Endothelial cell of umbilical vein (primary cell): ENCODE measurements at regions not wholly inside any gene's neighbourhood (a gene's known extent, or its start where the extent isn't known, plus 50 kb on each side); places are given as distances from the start of the nearest gene placed in this dataset.
"Not testable (repeated sequence)": the region's sequence is repeated elsewhere in the genome, so short reads cannot be mapped to it uniquely, and the experiment has no call there.

Experiments
- BruUV-seq: library from RNA; stranded (reverse); fragments of 400-500 nt; replicated peaks from 2 replicates; lab custom pipeline; 2021; lab: Mats Ljungman, UMichigan
- CTCF ChIA-PET: fragments of 300-600, 350-600 bp; sonication (Branson Sonifier 250); formaldehyde crosslinking; loops from one replicate; lab custom pipeline; 2021; ENCODE audit warnings: antibody characterized with exemption, inconsistent platforms; lab: Charles Lee
- POLR2A ChIA-PET: fragments of 300-600, 350-600 bp; sonication (Branson Sonifier 250); formaldehyde crosslinking; loops from one replicate; lab custom pipeline; 2021; ENCODE audit warnings: antibody characterized with exemption, inconsistent platforms; lab: Charles Lee
- DNase-seq: peaks from one replicate; pipeline ENCODE4 v3.0.0-alpha.2; 2011; ENCODE audit warnings: low read depth, low spot score
- FAIRE-seq: peaks from 2 replicates; lab custom pipeline; 2011; peaks lifted over from hg19 to GRCh38; lab: Jason Lieb, UNC
- H2AFZ ChIP-seq: 2 replicates; pipeline ENCODE4 v1.6.0; 2012; ENCODE audit warnings: low read depth, low read length, control low read depth, inconsistent platforms
- H3K27ac ChIP-seq: 2 replicates; pipeline ENCODE4 v1.5.1; 2011; ENCODE audit warnings: low read depth, mild to moderate bottlenecking, control low read depth, low read length, moderate library complexity; ENCODE audit not compliant: insufficient read depth
- H3K27me3 ChIP-seq, 2 experiments: 2 replicates each; pipeline versions ENCODE4 v1.6.0 to v1.6.1; 2011; ENCODE audit warnings: low read length in 2 of 2, mixed read lengths in 1 of 2; ENCODE audit not compliant: control insufficient read depth in 2 of 2, insufficient read depth in 2 of 2
- H3K36me3 ChIP-seq, 2 experiments: 2 replicates in 1 of 2; 3 replicates in 1 of 2; pipeline ENCODE4 v1.5.1; 2011; ENCODE audit warnings: low read length in 2 of 2, mild to moderate bottlenecking in 1 of 2, moderate library complexity in 1 of 2; ENCODE audit not compliant: control insufficient read depth in 2 of 2, insufficient read depth in 2 of 2; ENCODE audit errors: extremely low read depth in 1 of 2
- H3K4me1 ChIP-seq: 3 replicates; pipeline ENCODE4 v1.5.1; 2011; ENCODE audit warnings: mild to moderate bottlenecking, low read length; ENCODE audit not compliant: control insufficient read depth, insufficient read depth; ENCODE audit errors: extremely low read depth
- H3K4me2 ChIP-seq: 2 replicates; pipeline ENCODE4 v1.6.1; 2011; ENCODE audit warnings: low read length, control low read depth, mixed read lengths; ENCODE audit not compliant: insufficient read depth
- H3K4me3 ChIP-seq, 3 experiments: fragments of 200-600 bp in 1 of 3; sonication (generic), shearing (Covaris generic) in 1 of 3; replicated peaks in 1 of 3; 2 replicates each; pipeline ENCODE4 v1.5.1; 2011 to 2016; ENCODE audit warnings: control low read depth in 3 of 3, low read length in 3 of 3, mild to moderate bottlenecking in 2 of 3, inconsistent platforms in 1 of 3, low read depth in 1 of 3, moderate library complexity in 1 of 3; ENCODE audit not compliant: insufficient read depth in 1 of 3
- H3K79me2 ChIP-seq: 2 replicates; pipeline ENCODE4 v1.6.0; 2012; ENCODE audit warnings: low read length, inconsistent platforms; ENCODE audit not compliant: control insufficient read depth, insufficient read depth
- H3K9ac ChIP-seq: replicated peaks from 2 replicates; pipeline ENCODE3; 2011; ENCODE audit warnings: low read length, control low read depth; ENCODE audit not compliant: insufficient read depth; ENCODE audit errors: extremely low read depth
- H3K9me1 ChIP-seq: replicated peaks from 3 replicates; pipeline ENCODE4 v1.6.0; 2011; ENCODE audit warnings: mild to moderate bottlenecking, low read length; ENCODE audit not compliant: control insufficient read depth, insufficient read depth; ENCODE audit errors: extremely low read depth
- H3K9me3 ChIP-seq: replicated peaks from 2 replicates; pipeline ENCODE4 v1.5.1; 2012; ENCODE audit warnings: low read length, inconsistent platforms; ENCODE audit not compliant: control insufficient read depth, insufficient read depth
- H4K20me1 ChIP-seq: replicated peaks from 2 replicates; pipeline ENCODE3; 2011; ENCODE audit warnings: mild to moderate bottlenecking, low read length; ENCODE audit not compliant: control insufficient read depth, insufficient read depth; ENCODE audit errors: extremely low read depth
- CTCF ChIP-seq, 2 donors: IDR thresholded peaks; 1 replicate in 1 of 2; 2 replicates in 1 of 2; pipeline ENCODE4 v1.5.1; 2011; ENCODE audit warnings: low read length in 2 of 2, mild to moderate bottlenecking in 2 of 2, moderate library complexity in 2 of 2, control low read depth in 1 of 2, inconsistent platforms in 1 of 2, low read depth in 1 of 2; ENCODE audit not compliant: insufficient read depth in 1 of 2; ENCODE audit errors: extremely low read depth in 1 of 2
- EZH2 ChIP-seq: IDR thresholded peaks from 2 replicates; pipeline ENCODE4 v1.6.1; 2012; ENCODE audit warnings: borderline replicate concordance, low read depth, mild to moderate bottlenecking, moderate library complexity, low read length, inconsistent platforms; ENCODE audit not compliant: severe bottlenecking
- FOS ChIP-seq: IDR thresholded peaks from 2 replicates; pipeline ENCODE4 v1.6.1; 2011; ENCODE audit warnings: mild to moderate bottlenecking, low read length, moderate library complexity, borderline replicate concordance; ENCODE audit not compliant: insufficient read depth
- GATA2 ChIP-seq: IDR thresholded peaks from 2 replicates; pipeline ENCODE4 v1.7.0; 2011; ENCODE audit warnings: low read depth, mild to moderate bottlenecking, moderate library complexity, mixed read lengths, low read length; ENCODE audit not compliant: insufficient read length, insufficient read depth
- JUN ChIP-seq: IDR thresholded peaks from 2 replicates; pipeline ENCODE4 v1.6.1; 2011; ENCODE audit warnings: borderline replicate concordance, low read depth; ENCODE audit not compliant: insufficient read length, insufficient read depth
- MAX ChIP-seq: IDR thresholded peaks from 2 replicates; pipeline ENCODE4 v1.6.1; 2011; ENCODE audit not compliant: insufficient read depth, insufficient read length
- MYC ChIP-seq: IDR thresholded peaks from one replicate; pipeline ENCODE4 v1.6.1; 2011; ENCODE audit warnings: mild to moderate bottlenecking, low read depth, low read length
- POLR2A ChIP-seq: IDR thresholded peaks from 2 replicates; pipeline ENCODE4 v1.6.1; 2012; ENCODE audit warnings: low read depth, mild to moderate bottlenecking, control low read depth, low read length
- POLR2AphosphoS5 ChIP-seq: IDR thresholded peaks from 2 replicates; pipeline ENCODE4 v1.6.1; 2012; ENCODE audit warnings: low read depth, mild to moderate bottlenecking, control low read depth, low read length, moderate library complexity; ENCODE audit not compliant: insufficient read depth
- dilution Hi-C: fragments of 300-500 bp; cut with MboI; formaldehyde crosslinking; loops from one replicate; pipeline ENCODE4 v1.15.0; 2019; ENCODE audit warnings: low sequenced_read_pairs; ENCODE audit not compliant: extremely low pct_ligation_motif_present
- intact Hi-C: fragments of 100-400 bp; cut with micrococcal nuclease; formaldehyde crosslinking; loops from one replicate; pipeline ENCODE4 v1.10.0; 2022

DNA sequence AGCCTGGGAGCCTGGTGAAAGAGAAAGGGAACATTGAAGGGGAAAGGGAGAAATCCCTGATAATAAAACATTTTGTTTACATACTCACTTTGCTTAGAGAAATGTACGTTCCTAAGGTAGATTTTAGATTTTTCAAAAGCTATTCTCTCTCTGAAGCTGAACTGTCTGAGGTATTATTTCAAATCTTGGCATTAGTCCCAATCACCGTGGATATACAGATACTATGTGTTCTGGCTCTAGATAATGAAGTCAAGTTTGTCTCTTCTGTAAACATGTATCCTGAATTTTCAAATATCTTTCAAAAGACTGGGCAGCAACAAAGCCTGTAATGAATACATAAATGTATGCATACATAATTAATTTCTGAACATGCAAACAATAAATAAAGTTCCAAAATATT, 1104.2 kb upstream of the FAM98A start:
- dilution Hi-C loops, result no loop called here
- CTCF ChIA-PET, result no interaction called here
- H3K4me3 ChIP-seq, result no peak overlapping the region
- FAIRE-seq, result no peak
- no peak overlapping the region for H3K4me2 ChIP-seq
- H3K9me3 ChIP-seq, result no peaks in the 10 kb centered on the region
- H3K9me1 ChIP-seq, result no peaks in the 10 kb centered on the region
- no peaks in the 10 kb centered on the region for H3K79me2 ChIP-seq
- H3K27ac ChIP-seq, result no peak overlapping the region
- H2AFZ ChIP-seq, result no peak overlapping the region
- POLR2A ChIA-PET, result no interaction called here
- no TSS peak for BruUV-seq
- no peaks in the 10 kb centered on the region for H4K20me1 ChIP-seq
- no peaks in the 10 kb centered on the region for H3K27me3 ChIP-seq
- intact Hi-C loops, result no loop called here
- no peak overlapping the region for H3K9ac ChIP-seq
- no peak for TF ChIP-seq FOS
- no peak for TF ChIP-seq CTCF (IDR thresholded peaks at IDR 0.05; ENCODE audit: extremely low read depth in 1 of 2, insufficient read depth in 1 of 2, low read depth in 1 of 2, low read length in 2 of 2)
- no peak for TF ChIP-seq MAX
- TF ChIP-seq GATA2, result no peak
- TF ChIP-seq POLR2AphosphoS5, result no peak
- no peak for TF ChIP-seq JUN
- TF ChIP-seq EZH2, result no peak
- no peak for TF ChIP-seq POLR2A
- no peak for TF ChIP-seq MYC
- H3K4me1 ChIP-seq, result no peaks in the 10 kb centered on the region
- no peaks in the 10 kb centered on the region for H3K36me3 ChIP-seq
- no peak for DNase-seq

- POLR2A ChIA-PET, BruUV-seq, H3K9me3 ChIP-seq, H3K9me1 ChIP-seq, H3K79me2 ChIP-seq, H3K36me3 ChIP-seq, H3K4me1 ChIP-seq, H3K4me3 ChIP-seq, CTCF ChIA-PET, H4K20me1 ChIP-seq, H3K9ac ChIP-seq, DNase-seq, dilution Hi-C loops, FAIRE-seq, H2AFZ ChIP-seq, intact Hi-C loops, H3K27ac ChIP-seq, H3K27me3 ChIP-seq, H3K4me2 ChIP-seq: not testable (repeated sequence)
Observed at GRCh38 chr2:34702391-34702790, 1103.3 kb upstream of the FAM98A start.

DNA sequence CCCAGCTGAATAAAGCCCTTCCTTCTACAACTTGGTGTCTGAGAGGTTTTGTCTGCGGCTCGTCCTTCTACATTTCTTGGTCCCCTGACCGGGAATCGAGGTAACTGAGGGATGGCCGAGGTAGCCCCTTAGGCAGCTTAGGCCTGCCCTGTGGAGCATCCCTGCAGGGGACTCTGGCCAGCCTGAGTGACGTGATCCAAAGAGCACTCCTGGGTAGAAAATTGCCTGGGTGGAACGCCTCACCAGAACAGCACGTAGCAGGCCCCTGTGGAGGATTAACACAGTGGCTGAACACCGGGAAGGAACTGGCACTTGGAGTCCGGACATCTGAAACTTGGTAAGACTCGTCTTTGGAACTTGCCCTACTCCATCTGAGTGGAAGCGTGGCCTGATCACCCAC, 1078.5 kb upstream of the FAM98A start:
- POLR2A ChIA-PET, H2AFZ ChIP-seq, H3K27me3 ChIP-seq, H3K4me3 ChIP-seq, CTCF ChIA-PET, H3K9ac ChIP-seq, H3K9me1 ChIP-seq, H3K9me3 ChIP-seq, dilution Hi-C loops, H3K27ac ChIP-seq, DNase-seq, BruUV-seq, H4K20me1 ChIP-seq, H3K4me2 ChIP-seq, FAIRE-seq, H3K36me3 ChIP-seq, intact Hi-C loops, H3K79me2 ChIP-seq, H3K4me1 ChIP-seq: not testable (repeated sequence)
